ENCODE measurements at regions not wholly inside any gene's neighbourhood (a gene's known extent, or its start where the extent isn't known, plus 50 kb on each side); places are given as distances from the start of the nearest gene placed in this dataset. TPM values are rescaled to one million over a fixed set of nuclear protein-coding genes. Genes with fewer than 3 reads are reported as not detected.
A peak's percentile ranks its signal among the peaks of the same experiment; 100 is the strongest.

GRCh38 chr4:184269879-184270430, 52.3 kb upstream of the ENPP6 start:
- no peak for DNase-seq (ENCODE audit: low read depth)
- no peak for TF ChIP-seq CTCF (IDR thresholded peaks at IDR 0.05; ENCODE audit: insufficient read depth, low read depth, low read length)
- ChIA-PET POLR2A (no interaction called here), CTCF (interaction anchor here (0.6 to 1.6 kb wide), 3 partner anchors 18 to 883 kb away, joined by 3 to 5 read pairs (median 3); no protein-coding TSS in a partner anchor)
- H3K36me3 ChIP-seq (ENCODE audit: control insufficient read depth, insufficient read depth, low read length), result no peaks in the 10 kb centered on the region
- no peak overlapping the region for H3K4me3 ChIP-seq (ENCODE audit: low read depth, low read length)
- H3K27me3 ChIP-seq (ENCODE audit: control insufficient read depth, insufficient read depth, low read length), result no peaks in the 10 kb centered on the region

DNA sequence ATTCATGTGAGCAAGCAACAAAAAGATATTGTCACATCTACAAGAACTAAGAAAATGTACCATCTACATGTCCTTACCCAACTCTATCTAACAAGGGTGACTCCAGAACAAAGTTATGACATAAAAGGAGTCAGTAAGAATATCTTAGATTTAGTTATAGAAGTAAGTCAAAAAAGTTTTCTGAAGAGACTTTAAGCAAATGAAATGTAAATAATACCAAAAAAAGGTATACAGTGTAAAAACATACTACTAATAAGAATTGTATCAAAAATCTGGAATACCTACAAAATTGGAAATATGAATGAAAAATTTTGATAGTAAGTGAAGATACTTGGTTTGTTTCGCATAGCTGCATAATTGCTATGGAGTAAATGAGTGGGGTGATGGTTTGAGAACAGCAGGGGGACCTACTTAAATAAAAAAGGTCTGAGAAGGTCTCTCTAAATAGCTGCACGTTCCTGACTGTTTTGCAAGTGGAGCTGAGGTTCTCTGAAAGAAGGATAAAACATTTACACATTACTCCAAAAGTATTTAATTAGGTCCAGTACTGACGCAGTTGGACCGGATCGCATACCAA, 51.0 kb upstream of the ENPP6 start:
- no peak for DNase-seq (ENCODE audit: low read depth)
- Histone ChIP-seq H3K27me3 (ENCODE audit: control insufficient read depth, insufficient read depth, low read length) (no peaks in the 10 kb centered on the region), H3K4me3 (ENCODE audit: low read depth, low read length) (no peak overlapping the region), H3K36me3 (ENCODE audit: control insufficient read depth, insufficient read depth, low read length) (no peaks in the 10 kb centered on the region)
- TF ChIP-seq CTCF (IDR thresholded peaks at IDR 0.05; ENCODE audit: insufficient read depth, low read depth, low read length), result no peak
- ChIA-PET CTCF (interaction anchor here (1.5 to 1.7 kb wide), 4 partner anchors 11 to 269 kb away, joined by 3 to 5 read pairs (median 4); no protein-coding TSS in a partner anchor), POLR2A (no interaction called here)

DNA sequence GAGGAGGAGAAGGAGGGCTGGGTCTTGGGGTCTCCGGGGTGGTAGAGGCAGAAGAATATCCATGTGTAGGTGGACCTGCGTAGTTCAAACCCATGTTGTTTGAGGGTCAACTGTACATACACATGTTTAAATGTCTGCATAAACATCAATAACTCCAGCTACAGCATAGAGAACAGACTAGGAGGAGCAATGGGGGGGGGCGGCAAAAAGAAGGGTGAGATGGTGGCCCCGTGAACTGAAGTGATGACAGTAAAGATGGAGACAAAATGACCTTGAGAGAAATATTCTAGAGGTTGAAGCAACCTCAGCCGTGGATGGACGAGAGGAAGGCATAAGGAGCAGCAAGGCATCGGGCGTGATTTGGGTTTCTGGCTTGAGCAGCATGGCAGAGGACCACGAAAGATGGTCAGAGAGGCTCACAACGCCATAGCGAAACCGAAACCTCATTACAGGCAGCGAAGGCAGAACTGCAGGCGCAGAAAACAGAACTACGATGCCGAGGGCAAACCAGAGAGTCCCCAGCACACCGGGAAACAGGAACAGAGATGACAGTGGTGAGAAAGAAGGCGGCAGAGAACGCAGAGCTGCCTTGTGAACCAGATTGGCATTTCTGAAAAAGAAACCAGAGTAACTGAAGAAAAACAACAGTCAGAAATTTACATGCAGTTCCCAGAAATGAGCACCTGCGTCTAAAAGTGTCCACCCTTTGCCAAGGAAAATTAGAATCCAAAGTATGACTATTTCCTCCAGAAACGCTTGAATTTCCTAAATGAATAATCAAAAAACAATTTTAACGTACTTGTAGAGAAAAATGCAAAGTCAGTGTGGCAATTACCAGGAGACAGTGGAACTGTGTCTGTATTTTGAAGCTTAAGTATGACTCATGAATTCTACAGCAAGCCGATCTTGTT, 50.3 kb upstream of the ENPP6 start:
- H3K27me3 ChIP-seq (ENCODE audit: control insufficient read depth, insufficient read depth, low read length), result no peaks in the 10 kb centered on the region
- POLR2A ChIA-PET, result no interaction called here
- CTCF ChIA-PET, result interaction anchor here (1.5 to 1.7 kb wide), 4 partner anchors 11 to 269 kb away, joined by 3 to 5 read pairs (median 4); no protein-coding TSS in a partner anchor

More for the DNA sequence above, 50.3 kb upstream of the ENPP6 start:
- TF ChIP-seq CTCF (IDR thresholded peaks at IDR 0.05; ENCODE audit: insufficient read depth, low read depth, low read length), result no peak
- H3K36me3 ChIP-seq (ENCODE audit: control insufficient read depth, insufficient read depth, low read length), result no peaks in the 10 kb centered on the region
- peak; percentile 77 for DNase-seq (ENCODE audit: low read depth)
- no peak overlapping the region for H3K4me3 ChIP-seq (ENCODE audit: low read depth, low read length)

Small RNAs in the stretch of these regions (small RNA-seq; reads per million reads assigned to genes)
- not detected for gene RN7SL28P (ENCODE audit: insufficient read length, low read depth, low replicate concordance)
